GM21786 (cell line): ENCODE measurements at regions not wholly inside any gene's neighbourhood (a gene's known extent, or its start where the extent isn't known, plus 50 kb on each side); places are given as distances from the start of the nearest gene placed in this dataset.

Source experiments
- ATAC-seq: cut with Tn5 transposase; IDR thresholded peaks from one replicate; pipeline ENCODE4 v1.9.1; 2021; ENCODE audit not compliant: unreplicated experiment

GRCh38 chr15:93894438-93895036, 336.8 kb upstream of the MCTP2 start:
- no peak for ATAC-seq

GRCh38 chr15:93887151-93887550, 344.2 kb upstream of the MCTP2 start:
- ATAC-seq = no peak

- no peak for ATAC-seq
Measured at GRCh38 chr15:93882779-93883178, 348.6 kb upstream of the MCTP2 start.

- no peak for ATAC-seq
Measured at GRCh38 chr15:93882141-93882540, 349.2 kb upstream of the MCTP2 start.

GRCh38 chr15:93881310-93881709, 350.1 kb upstream of the MCTP2 start:
- no peak for ATAC-seq

- no peak for ATAC-seq
Measured at GRCh38 chr15:93880358-93880757, 351.0 kb upstream of the MCTP2 start.

GRCh38 chr15:93870583-93870982, 360.8 kb upstream of the MCTP2 start:
- no peak for ATAC-seq

GRCh38 chr15:93866948-93867347, 364.4 kb upstream of the MCTP2 start:
- no peak for ATAC-seq

- no peak for ATAC-seq
Measured at GRCh38 chr15:93866476-93866875, 364.9 kb upstream of the MCTP2 start.

- ATAC-seq = no peak
Measured at GRCh38 chr15:93865586-93865985, 365.8 kb upstream of the MCTP2 start.

- ATAC-seq = no peak
Measured at GRCh38 chr15:93862791-93863190, 368.6 kb upstream of the MCTP2 start.

- no peak for ATAC-seq
Measured at GRCh38 chr15:93861956-93862741, 369.2 kb upstream of the MCTP2 start.

- no peak for ATAC-seq
Measured at GRCh38 chr15:93861413-93861812, 369.9 kb upstream of the MCTP2 start.

GRCh38 chr15:93860701-93861100, 370.7 kb upstream of the MCTP2 start:
- no peak for ATAC-seq

- no peak for ATAC-seq
Measured at GRCh38 chr15:93859176-93859575, 372.2 kb upstream of the MCTP2 start.

- no peak for ATAC-seq
Measured at GRCh38 chr15:93855181-93855826, 376.1 kb upstream of the MCTP2 start.

- ATAC-seq = no peak
Measured at GRCh38 chr15:93854088-93854487, 377.3 kb upstream of the MCTP2 start.

- ATAC-seq = no peak
Measured at GRCh38 chr15:93852761-93853160, 378.6 kb upstream of the MCTP2 start.

- no peak for ATAC-seq
Measured at GRCh38 chr15:93848490-93848889, 382.9 kb upstream of the MCTP2 start.

- ATAC-seq = no peak
Measured at GRCh38 chr15:93848076-93848475, 383.3 kb upstream of the MCTP2 start.

GRCh38 chr15:93846148-93846547, 385.2 kb upstream of the MCTP2 start:
- no peak for ATAC-seq

GRCh38 chr15:93837450-93837849, 393.9 kb upstream of the MCTP2 start:
- ATAC-seq = no peak
